Body of pancreas (tissue), 4 donors: ENCODE measurements at regions not wholly inside any gene's neighbourhood (a gene's known extent, or its start where the extent isn't known, plus 50 kb on each side); places are given as distances from the start of the nearest gene placed in this dataset.

Experiments
- POLR2A ChIP-seq, 3 donors: fragments of 450-650 bp; IDR thresholded peaks; one replicate each; pipeline ENCODE4 v1.6.1; 2016; ENCODE audit warnings: antibody characterized with exemption in 3 of 3, mild to moderate bottlenecking in 2 of 3
- TF ChIP-seq, protein P1 (sequence below), 7 experiments: fragments of 450-650 bp in 4 of 7; fragments of 200-600 bp in 3 of 7; sonication (generic) in 3 of 7; IDR thresholded peaks; one replicate each; pipeline ENCODE4 v1.5.1; 2016 to 2019; ENCODE audit warnings: antibody characterized with exemption in 7 of 7

DNA sequence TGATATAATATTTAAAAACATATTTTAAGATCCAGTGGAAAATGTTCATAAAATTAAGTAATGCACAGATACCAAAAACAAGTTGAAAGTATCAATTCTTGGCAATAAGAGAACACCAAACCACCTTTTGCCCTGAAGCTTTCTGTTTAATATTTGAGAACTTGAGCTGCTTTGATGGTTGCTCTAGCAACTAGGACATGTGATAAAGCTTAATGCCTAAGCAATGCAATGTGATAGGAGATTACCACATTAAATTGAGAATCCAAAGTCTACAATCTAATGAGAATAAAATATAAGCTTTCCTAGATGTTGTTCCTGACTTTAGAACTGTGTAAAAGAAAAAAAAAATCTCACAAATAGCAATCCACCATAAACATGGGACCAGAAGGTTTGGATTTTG lies 1367.5 kb upstream of the PCDH9 start:
- TF ChIP-seq, protein P1, sequence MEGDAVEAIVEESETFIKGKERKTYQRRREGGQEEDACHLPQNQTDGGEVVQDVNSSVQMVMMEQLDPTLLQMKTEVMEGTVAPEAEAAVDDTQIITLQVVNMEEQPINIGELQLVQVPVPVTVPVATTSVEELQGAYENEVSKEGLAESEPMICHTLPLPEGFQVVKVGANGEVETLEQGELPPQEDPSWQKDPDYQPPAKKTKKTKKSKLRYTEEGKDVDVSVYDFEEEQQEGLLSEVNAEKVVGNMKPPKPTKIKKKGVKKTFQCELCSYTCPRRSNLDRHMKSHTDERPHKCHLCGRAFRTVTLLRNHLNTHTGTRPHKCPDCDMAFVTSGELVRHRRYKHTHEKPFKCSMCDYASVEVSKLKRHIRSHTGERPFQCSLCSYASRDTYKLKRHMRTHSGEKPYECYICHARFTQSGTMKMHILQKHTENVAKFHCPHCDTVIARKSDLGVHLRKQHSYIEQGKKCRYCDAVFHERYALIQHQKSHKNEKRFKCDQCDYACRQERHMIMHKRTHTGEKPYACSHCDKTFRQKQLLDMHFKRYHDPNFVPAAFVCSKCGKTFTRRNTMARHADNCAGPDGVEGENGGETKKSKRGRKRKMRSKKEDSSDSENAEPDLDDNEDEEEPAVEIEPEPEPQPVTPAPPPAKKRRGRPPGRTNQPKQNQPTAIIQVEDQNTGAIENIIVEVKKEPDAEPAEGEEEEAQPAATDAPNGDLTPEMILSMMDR (IDR thresholded peaks at IDR 0.05): no peak
- TF ChIP-seq POLR2A (IDR thresholded peaks at IDR 0.05): no peak
